ENCODE measurements at regions not wholly inside any gene's neighbourhood (a gene's known extent, or its start where the extent isn't known, plus 50 kb on each side); places are given as distances from the start of the nearest gene placed in this dataset.

DNA sequence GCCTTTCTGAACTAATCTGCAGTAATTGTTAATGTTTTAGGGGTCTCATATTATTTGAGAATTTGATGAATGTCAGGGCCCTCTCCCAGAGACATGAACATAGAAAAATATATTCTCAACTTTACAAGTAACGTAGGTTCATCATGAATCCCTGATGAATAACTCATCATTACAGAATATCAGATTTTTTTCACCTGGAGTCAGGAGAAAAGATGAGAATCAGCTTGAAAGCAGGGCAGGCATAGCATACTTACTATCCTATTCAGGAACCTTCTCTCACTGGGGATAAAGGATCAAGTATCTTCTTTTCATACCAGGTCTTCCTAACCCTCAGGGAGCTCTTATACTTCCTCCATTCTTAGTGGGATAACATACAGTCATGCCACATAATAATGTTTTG lies 552.6 kb upstream of the TBL1XR1 start:
- Histone ChIP-seq H2AK5ac (ENCODE audit: low read depth, low read length) (no peak overlapping the region), H2BK12ac (ENCODE audit: low read depth, low read length) (no peak overlapping the region), H3K4ac (replicated peaks; ENCODE audit: insufficient read length, low read depth, low read length) (no peak overlapping the region), H3K14ac (ENCODE audit: insufficient read length) (no peak overlapping the region), H3K18ac (ENCODE audit: extremely low read depth, low read length) (no peak overlapping the region), H3K4me1 (replicated peaks in 1 of 4; ENCODE audit: control insufficient read depth in 3 of 4, insufficient read depth in 4 of 4, low read length in 3 of 4) (peaks cover 0 to 3% (median 0%) of the 10 kb centered on the region in 4 experiments; a peak in 2 of 7 replicates), H4K20me1 (replicated peaks in 1 of 2; ENCODE audit: control insufficient read depth in 1 of 2, insufficient read depth in 2 of 2, low read length in 2 of 2) (no peaks in the 10 kb centered on the region), H4K5ac (ENCODE audit: insufficient read length, low read depth, low read length) (no peak overlapping the region), H3K9ac (replicated peaks in 1 of 4; ENCODE audit: extremely low read depth in 1 of 4, low read depth in 3 of 4, low read length in 3 of 4) (no peak overlapping the region), H3K4me2 (ENCODE audit: insufficient read depth in 1 of 2, low read depth in 2 of 2, low read length in 2 of 2) (no peak overlapping the region), H3K56ac (replicated peaks; ENCODE audit: insufficient read length, low read depth, low read length) (no peak overlapping the region), H2BK20ac (ENCODE audit: low read length) (no peak overlapping the region), H2AFZ (ENCODE audit: low read length) (no peak overlapping the region), H3K27ac (ENCODE audit: low read depth, low read length) (no peak overlapping the region), H3K9me3 (ENCODE audit: insufficient read depth in 2 of 2, low read depth in 1 of 2, low read length in 1 of 2) (no peaks in the 10 kb centered on the region), H2BK15ac (ENCODE audit: low read length) (no peak overlapping the region), H3K4me3 (ENCODE audit: extremely low read depth in 1 of 4, insufficient read depth in 2 of 4, low read depth in 3 of 4, low read length in 4 of 4) (no peak overlapping the region), H3K36me3 (ENCODE audit: control insufficient read depth in 2 of 4, insufficient read depth in 4 of 4, low read length in 3 of 4) (no peaks in the 10 kb centered on the region), H2BK120ac (replicated peaks; ENCODE audit: low read depth, low read length) (no peak overlapping the region), H3K79me1 (ENCODE audit: low read depth, low read length) (no peaks in the 10 kb centered on the region), H3K23me2 (ENCODE audit: low read depth, low read length) (no peaks in the 10 kb centered on the region), H2BK5ac (ENCODE audit: low read depth, low read length) (no peak overlapping the region), H4K91ac (replicated peaks; ENCODE audit: insufficient read length, low read length) (no peak overlapping the region), H3K79me2 (ENCODE audit: control insufficient read depth in 1 of 2, insufficient read depth in 2 of 2, low read length in 2 of 2) (no peaks in the 10 kb centered on the region), H3K23ac (ENCODE audit: insufficient read length) (no peak overlapping the region), H4K8ac (ENCODE audit: extremely low read depth, insufficient read depth, low read length) (no peak overlapping the region), H3K27me3 (replicated peaks in 1 of 4; ENCODE audit: control insufficient read depth in 3 of 4, extremely low read depth in 1 of 4, insufficient read depth in 3 of 4, low read length in 3 of 4) (no peaks in the 10 kb centered on the region)
- FAIRE-seq (no peak), DNase-seq (ENCODE audit: low read depth in 1 of 2, low spot score in 2 of 2) (no peak)
- WGBS, 2 experiments (ENCODE audit: extremely low coverage in 1 of 2, insufficient coverage in 1 of 2, insufficient read length in 1 of 2, insufficient replicate concordance in 2 of 2, low coverage in 1 of 2, low lambda C conversion rate in 2 of 2, missing lambda C conversion rate in 1 of 2): 94% methylated on average over 1 of the region's 1 CpG; no CpG with 5 or more reads in 1 of the 2 experiments
- CTCF ChIA-PET (ENCODE audit: partially characterized antibody): interaction anchor here (0.9 kb wide), 1 partner anchor 438 kb away, joined by 3 read pairs; no protein-coding TSS in a partner anchor
- TF ChIP-seq, protein P1, sequence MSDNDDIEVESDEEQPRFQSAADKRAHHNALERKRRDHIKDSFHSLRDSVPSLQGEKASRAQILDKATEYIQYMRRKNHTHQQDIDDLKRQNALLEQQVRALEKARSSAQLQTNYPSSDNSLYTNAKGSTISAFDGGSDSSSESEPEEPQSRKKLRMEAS (IDR thresholded peaks at IDR 0.05): no peak
- no peak for TF ChIP-seq GTF2F1 (IDR thresholded peaks at IDR 0.05; ENCODE audit: borderline replicate concordance, low read depth, low read length)
- TF ChIP-seq BACH1 (IDR thresholded peaks at IDR 0.05; ENCODE audit: low read length): no peak
- TF ChIP-seq SRF (IDR thresholded peaks at IDR 0.05; ENCODE audit: low read depth, low read length): no peak
- no peak for TF ChIP-seq CHD1 (IDR thresholded peaks at IDR 0.05; ENCODE audit: low read depth, low read length)
- TF ChIP-seq KDM1A (IDR thresholded peaks at IDR 0.05; ENCODE audit: borderline replicate concordance, low read length): no peak
- TF ChIP-seq POU5F1 (IDR thresholded peaks at IDR 0.05; ENCODE audit: low read depth, low read length): no peak
- no peak for TF ChIP-seq SP4 (IDR thresholded peaks at IDR 0.05; ENCODE audit: low read length)
- TF ChIP-seq EZH2 (IDR thresholded peaks at IDR 0.05; ENCODE audit: low read depth, low read length, severe bottlenecking): no peak
- TF ChIP-seq RXRA (IDR thresholded peaks at IDR 0.05; ENCODE audit: insufficient read depth, low read depth, low read length): no peak
- no peak for TF ChIP-seq SIX5 (IDR thresholded peaks at IDR 0.05; ENCODE audit: low read depth, low read length)
- POLR2A ChIA-PET (ENCODE audit: partially characterized antibody): no interaction called here
